ENCODE measurements at regions not wholly inside any gene's neighbourhood (a gene's known extent, or its start where the extent isn't known, plus 50 kb on each side); places are given as distances from the start of the nearest gene placed in this dataset.

- TF ChIP-seq POLR2A (IDR thresholded peaks at IDR 0.05) = no peak
- TF ChIP-seq, protein P1, sequence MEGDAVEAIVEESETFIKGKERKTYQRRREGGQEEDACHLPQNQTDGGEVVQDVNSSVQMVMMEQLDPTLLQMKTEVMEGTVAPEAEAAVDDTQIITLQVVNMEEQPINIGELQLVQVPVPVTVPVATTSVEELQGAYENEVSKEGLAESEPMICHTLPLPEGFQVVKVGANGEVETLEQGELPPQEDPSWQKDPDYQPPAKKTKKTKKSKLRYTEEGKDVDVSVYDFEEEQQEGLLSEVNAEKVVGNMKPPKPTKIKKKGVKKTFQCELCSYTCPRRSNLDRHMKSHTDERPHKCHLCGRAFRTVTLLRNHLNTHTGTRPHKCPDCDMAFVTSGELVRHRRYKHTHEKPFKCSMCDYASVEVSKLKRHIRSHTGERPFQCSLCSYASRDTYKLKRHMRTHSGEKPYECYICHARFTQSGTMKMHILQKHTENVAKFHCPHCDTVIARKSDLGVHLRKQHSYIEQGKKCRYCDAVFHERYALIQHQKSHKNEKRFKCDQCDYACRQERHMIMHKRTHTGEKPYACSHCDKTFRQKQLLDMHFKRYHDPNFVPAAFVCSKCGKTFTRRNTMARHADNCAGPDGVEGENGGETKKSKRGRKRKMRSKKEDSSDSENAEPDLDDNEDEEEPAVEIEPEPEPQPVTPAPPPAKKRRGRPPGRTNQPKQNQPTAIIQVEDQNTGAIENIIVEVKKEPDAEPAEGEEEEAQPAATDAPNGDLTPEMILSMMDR (IDR thresholded peaks at IDR 0.05) = no peak
These were observed 231.7 kb upstream of the CDH12 start for GRCh38 chr5:23084815-23085214.
